AG10803 (cell line): ENCODE measurements at regions not wholly inside any gene's neighbourhood (a gene's known extent, or its start where the extent isn't known, plus 50 kb on each side); places are given as distances from the start of the nearest gene placed in this dataset.

Experiments
- DNase-seq: peaks from one replicate; pipeline ENCODE4 v3.0.0; 2010; ENCODE audit warnings: low read depth
- H3K4me3 ChIP-seq: 2 replicates; pipeline ENCODE4 v1.5.1; 2011; ENCODE audit warnings: mild to moderate bottlenecking, low read length, control low read depth
- CTCF ChIP-seq: conservative IDR thresholded peaks from 2 replicates; pipeline ENCODE4 v1.5.1; 2011; ENCODE audit warnings: mild to moderate bottlenecking, low read length, control low read depth, inconsistent platforms

- DNase-seq: no peak
- no peak overlapping the region for H3K4me3 ChIP-seq
- TF ChIP-seq CTCF: no peak
Observed at GRCh38 chr4:10192331-10192730, 75.7 kb upstream of the WDR1 start.

GRCh38 chr4:10188400-10189004 lies 71.9 kb upstream of the WDR1 start:
- no peak for TF ChIP-seq CTCF
- no peak for DNase-seq
- H3K4me3 ChIP-seq: no peak overlapping the region

GRCh38 chr4:10186228-10187214 lies 69.9 kb upstream of the WDR1 start:
- H3K4me3 ChIP-seq: no peak overlapping the region
- DNase-seq: peak; percentile 31
- peak; percentile 50 for TF ChIP-seq CTCF

GRCh38 chr4:10185518-10186227 lies 69.1 kb upstream of the WDR1 start:
- no peak for TF ChIP-seq CTCF
- DNase-seq: no peak
- no peak overlapping the region for H3K4me3 ChIP-seq

GRCh38 chr4:10184501-10184938 lies 67.9 kb upstream of the WDR1 start:
- no peak for TF ChIP-seq CTCF
- no peak overlapping the region for H3K4me3 ChIP-seq

GRCh38 chr4:10184041-10184440 lies 67.4 kb upstream of the WDR1 start:
- no peak for TF ChIP-seq CTCF
- H3K4me3 ChIP-seq: no peak overlapping the region
- peak; percentile 72 for DNase-seq

More at GRCh38 chr4:10184501-10184938, 67.9 kb upstream of the WDR1 start:
- DNase-seq: no peak
